ENCODE measurements at regions not wholly inside any gene's neighbourhood (a gene's known extent, or its start where the extent isn't known, plus 50 kb on each side); places are given as distances from the start of the nearest gene placed in this dataset.
A peak's percentile ranks its signal among the peaks of the same experiment; 100 is the strongest.
"Not testable (repeated sequence)": the region's sequence is repeated elsewhere in the genome, so short reads cannot be mapped to it uniquely, and the experiment has no call there.

- Histone ChIP-seq H3K4me3 (no peak overlapping the region), H3K4me1 (ENCODE audit: insufficient read depth) (peaks cover 5% of the 10 kb centered on the region; the same call in 1 of the 2 replicates), H3K79me2 (replicated peaks; ENCODE audit: insufficient read depth) (no peaks in the 10 kb centered on the region), H4K20me1 (replicated peaks; ENCODE audit: insufficient read depth) (no peaks in the 10 kb centered on the region), H3K4me2 (no peak overlapping the region), H3K9me2 (ENCODE audit: insufficient read depth) (peaks cover 15% of the 10 kb centered on the region), H2AFZ (peak overlapping the region; percentile 76; the same call in 1 of the 2 replicates), H3K27me3 (ENCODE audit: insufficient read depth) (no peaks in the 10 kb centered on the region), H3K36me3 (ENCODE audit: insufficient read depth) (peaks cover 14% of the 10 kb centered on the region; the same call in 1 of the 2 replicates), H3K27ac (ENCODE audit: low read depth) (no peak overlapping the region), H3F3A (replicated peaks; ENCODE audit: low read depth) (no peaks in the 10 kb centered on the region)
- DNase-seq (ENCODE audit: low spot score) (no peak), ATAC-seq (no peak)
- Mint-ChIP-seq H3K4me1 (peaks cover 12% of the 10 kb centered on the region; the same call in 2 of the 3 replicates), H3K36me3 (ENCODE audit: low read depth) (peaks cover 23% of the 10 kb centered on the region), H3K27me3 (ENCODE audit: insufficient read depth, low read depth, poor library complexity) (peaks cover 2% of the 10 kb centered on the region), H3K27ac (no peak overlapping the region), H3K9me3 (peaks cover 25% of the 10 kb centered on the region), H3K4me3 (no peak overlapping the region)
- TF ChIP-seq STAT1 (IDR thresholded peaks at IDR 0.05; ENCODE audit: unreplicated experiment): no peak
- no peak for TF ChIP-seq EZH2 (IDR thresholded peaks at IDR 0.05; ENCODE audit: low read depth, unreplicated experiment)
- no peak for TF ChIP-seq ZNF114 (CRISPR knock-in tag; IDR thresholded peaks at IDR 0.05)
- no peak for TF ChIP-seq ZNF331 (CRISPR knock-in tag; IDR thresholded peaks at IDR 0.05; ENCODE audit: low read depth)
- no peak for TF ChIP-seq EZH2phosphoT487 (IDR thresholded peaks at IDR 0.05; ENCODE audit: unreplicated experiment)
- no peak for TF ChIP-seq CREB1 (CRISPR knock-in tag; IDR thresholded peaks at IDR 0.05; ENCODE audit: low read depth)
- no peak for TF ChIP-seq NANOG (IDR thresholded peaks at IDR 0.05; ENCODE audit: borderline replicate concordance)
- TF ChIP-seq ETS1 (IDR thresholded peaks at IDR 0.05): no peak
Measured at GRCh38 chr2:200125444-200126284, 170.3 kb downstream of the MAIP1 start.

GRCh38 chr2:200126285-200126670, 170.9 kb downstream of the MAIP1 start:
- H3K9me3 Mint-ChIP-seq: peaks cover 25% of the 10 kb centered on the region
- not testable (repeated sequence) for H3K4me1 ChIP-seq (ENCODE audit: insufficient read depth); H3K27me3 Mint-ChIP-seq (ENCODE audit: insufficient read depth, low read depth, poor library complexity); H3K27ac Mint-ChIP-seq; ATAC-seq; H4K20me1 ChIP-seq (replicated peaks; ENCODE audit: insufficient read depth); H3K4me2 ChIP-seq; H3K79me2 ChIP-seq (replicated peaks; ENCODE audit: insufficient read depth); DNase-seq (ENCODE audit: low spot score); H3K4me3 Mint-ChIP-seq; H3F3A ChIP-seq (replicated peaks; ENCODE audit: low read depth); H3K4me3 ChIP-seq; H3K27me3 ChIP-seq (ENCODE audit: insufficient read depth); H3K27ac ChIP-seq (ENCODE audit: low read depth)
- Histone ChIP-seq H2AFZ (peak overlapping the region; percentile 76; the same call in 1 of the 2 replicates), H3K36me3 (ENCODE audit: insufficient read depth) (peaks cover 14% of the 10 kb centered on the region; the same call in 1 of the 2 replicates), H3K9me2 (ENCODE audit: insufficient read depth) (peaks cover 15% of the 10 kb centered on the region)
- peaks cover 23% of the 10 kb centered on the region for H3K36me3 Mint-ChIP-seq (ENCODE audit: low read depth)
- peaks cover 16% of the 10 kb centered on the region; the same call in 2 of the 3 replicates for H3K4me1 Mint-ChIP-seq

GRCh38 chr2:200126680-200127079, 171.3 kb downstream of the MAIP1 start:
- peaks cover 25% of the 10 kb centered on the region for H3K9me3 Mint-ChIP-seq
- H2AFZ ChIP-seq; H3K79me2 ChIP-seq (replicated peaks; ENCODE audit: insufficient read depth); H3K27me3 Mint-ChIP-seq (ENCODE audit: insufficient read depth, low read depth, poor library complexity); H3K27me3 ChIP-seq (ENCODE audit: insufficient read depth); H3F3A ChIP-seq (replicated peaks; ENCODE audit: low read depth); DNase-seq (ENCODE audit: low spot score); H3K4me1 ChIP-seq (ENCODE audit: insufficient read depth); H3K4me3 Mint-ChIP-seq; ATAC-seq; H3K27ac Mint-ChIP-seq; H3K4me3 ChIP-seq; H3K27ac ChIP-seq (ENCODE audit: low read depth); H4K20me1 ChIP-seq (replicated peaks; ENCODE audit: insufficient read depth); H3K4me2 ChIP-seq: not testable (repeated sequence)
- peaks cover 14% of the 10 kb centered on the region; the same call in 1 of the 2 replicates for H3K36me3 ChIP-seq (ENCODE audit: insufficient read depth)
- peaks cover 15% of the 10 kb centered on the region for H3K9me2 ChIP-seq (ENCODE audit: insufficient read depth)
- peaks cover 16% of the 10 kb centered on the region; the same call in 2 of the 3 replicates for H3K4me1 Mint-ChIP-seq
- peaks cover 23% of the 10 kb centered on the region for H3K36me3 Mint-ChIP-seq (ENCODE audit: low read depth)

Measured in GM23338 (cell line).